GM12891 (cell line): ENCODE measurements at regions not wholly inside any gene's neighbourhood (a gene's known extent, or its start where the extent isn't known, plus 50 kb on each side); places are given as distances from the start of the nearest gene placed in this dataset.

ENCODE experiments used
- PAX5 ChIP-seq: IDR thresholded peaks from 2 replicates; pipeline ENCODE4 v1.6.1; 2011; ENCODE audit warnings: low read length, moderate library complexity, mild to moderate bottlenecking; ENCODE audit not compliant: insufficient read depth, severe bottlenecking
- POLR2A ChIP-seq: IDR thresholded peaks from 2 replicates; pipeline ENCODE4 v1.6.1; 2011; ENCODE audit warnings: low read depth, low read length, control low read depth
- POLR2AphosphoS5 ChIP-seq: IDR thresholded peaks from 2 replicates; pipeline ENCODE4 v1.6.1; 2011; ENCODE audit warnings: low read depth, low read length, control low read depth
- POU2F2 ChIP-seq: IDR thresholded peaks from 2 replicates; pipeline ENCODE4 v1.6.1; 2011; ENCODE audit warnings: low read depth, mild to moderate bottlenecking, control low read depth, low read length, moderate library complexity
- SPI1 ChIP-seq: IDR thresholded peaks from 2 replicates; pipeline ENCODE4 v1.6.1; 2011; ENCODE audit warnings: low read depth, low read length, control low read depth
- TAF1 ChIP-seq: IDR thresholded peaks from 2 replicates; pipeline ENCODE4 v1.6.1; 2011; ENCODE audit warnings: low read depth, low read length, control low read depth

DNA sequence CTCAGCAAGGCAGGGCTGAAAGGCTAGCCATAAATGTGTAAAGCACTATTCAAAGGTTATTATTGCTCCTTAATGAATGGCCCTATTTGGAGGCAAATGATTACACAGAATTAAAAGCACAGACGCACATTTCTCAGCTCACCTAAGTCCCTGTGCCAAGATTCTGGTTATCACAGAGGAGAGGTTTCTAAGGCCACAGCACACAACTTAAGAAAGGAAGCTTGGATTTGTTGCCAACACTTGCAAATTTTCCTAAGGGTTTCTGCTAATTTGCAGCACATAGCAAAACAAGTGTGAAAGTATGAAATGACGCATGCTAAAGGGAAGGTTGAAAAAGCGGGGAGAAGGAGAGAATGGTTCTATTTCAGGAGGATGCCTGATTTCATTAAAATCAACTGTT is 834.1 kb upstream of the C9orf72 start:
- no peak for TF ChIP-seq TAF1
- TF ChIP-seq POLR2AphosphoS5: no peak
- no peak for TF ChIP-seq POLR2A
- no peak for TF ChIP-seq POU2F2
- TF ChIP-seq PAX5: no peak
- TF ChIP-seq SPI1: no peak
